ENCODE measurements at regions not wholly inside any gene's neighbourhood (a gene's known extent, or its start where the extent isn't known, plus 50 kb on each side); places are given as distances from the start of the nearest gene placed in this dataset.

GRCh38 chrX:15918003-15918402, 63.4 kb upstream of the AP1S2 start:
- no peaks in the 10 kb centered on the region for H3K36me3 ChIP-seq (ENCODE audit: insufficient read depth, low read length)
- H3K4me3 ChIP-seq (ENCODE audit: low read depth, low read length, poor library complexity, severe bottlenecking): no peak overlapping the region
- no peaks in the 10 kb centered on the region for H3K27me3 ChIP-seq (ENCODE audit: insufficient read depth, low read length)
- no peaks in the 10 kb centered on the region for H3K9me2 ChIP-seq (ENCODE audit: low read depth, low read length)
- H3K9me3 ChIP-seq (ENCODE audit: low read length): no peaks in the 10 kb centered on the region
- no peak overlapping the region for H3K27ac ChIP-seq (ENCODE audit: low read depth, low read length, poor library complexity, severe bottlenecking)
- TF ChIP-seq CTCF (IDR thresholded peaks at IDR 0.05; ENCODE audit: low read length) (no peak), EZH2 (IDR thresholded peaks at IDR 0.05; ENCODE audit: borderline replicate concordance, low read length) (no peak)
- H3K4me1 ChIP-seq (ENCODE audit: insufficient read depth, low read length, severe bottlenecking): no peaks in the 10 kb centered on the region
- H3K9ac ChIP-seq (ENCODE audit: low read length): no peak overlapping the region
- H4K20me1 ChIP-seq (ENCODE audit: insufficient read depth, low read length): no peaks in the 10 kb centered on the region
- H3F3A ChIP-seq (ENCODE audit: insufficient read depth, low read length): no peaks in the 10 kb centered on the region
- H3K79me2 ChIP-seq (ENCODE audit: insufficient read depth, low read length): no peaks in the 10 kb centered on the region
- no peak overlapping the region for H3K4me2 ChIP-seq (ENCODE audit: low read length)
- H2AFZ ChIP-seq (ENCODE audit: low read length): no peak overlapping the region

GRCh38 chrX:15916704-15917084, 62.1 kb upstream of the AP1S2 start:
- TF ChIP-seq EZH2 (IDR thresholded peaks at IDR 0.05; ENCODE audit: borderline replicate concordance, low read length): no peak
- no peak for TF ChIP-seq CTCF (IDR thresholded peaks at IDR 0.05; ENCODE audit: low read length)
- H3K4me2 ChIP-seq (ENCODE audit: low read length): no peak overlapping the region
- H3K27ac ChIP-seq (ENCODE audit: low read depth, low read length, poor library complexity, severe bottlenecking): no peak overlapping the region
- H3F3A ChIP-seq (ENCODE audit: insufficient read depth, low read length): no peaks in the 10 kb centered on the region
- H3K4me1 ChIP-seq (ENCODE audit: insufficient read depth, low read length, severe bottlenecking): no peaks in the 10 kb centered on the region
- H3K4me3 ChIP-seq (ENCODE audit: low read depth, low read length, poor library complexity, severe bottlenecking): no peak overlapping the region
- H3K27me3 ChIP-seq (ENCODE audit: insufficient read depth, low read length): no peaks in the 10 kb centered on the region
- no peaks in the 10 kb centered on the region for H3K9me3 ChIP-seq (ENCODE audit: low read length)
- no peaks in the 10 kb centered on the region for H3K9me2 ChIP-seq (ENCODE audit: low read depth, low read length)
- H3K79me2 ChIP-seq (ENCODE audit: insufficient read depth, low read length): no peaks in the 10 kb centered on the region
- H3K36me3 ChIP-seq (ENCODE audit: insufficient read depth, low read length): no peaks in the 10 kb centered on the region
- no peak overlapping the region for H2AFZ ChIP-seq (ENCODE audit: low read length)
- no peak overlapping the region for H3K9ac ChIP-seq (ENCODE audit: low read length)
- H4K20me1 ChIP-seq (ENCODE audit: insufficient read depth, low read length): no peaks in the 10 kb centered on the region

- Histone ChIP-seq H3K4me2 (ENCODE audit: low read length) (no peak overlapping the region), H2AFZ (ENCODE audit: low read length) (no peak overlapping the region), H3K9me3 (ENCODE audit: low read length) (no peaks in the 10 kb centered on the region), H3K36me3 (ENCODE audit: insufficient read depth, low read length) (no peaks in the 10 kb centered on the region), H3K27ac (ENCODE audit: low read depth, low read length, poor library complexity, severe bottlenecking) (no peak overlapping the region), H3K79me2 (ENCODE audit: insufficient read depth, low read length) (no peaks in the 10 kb centered on the region), H3F3A (ENCODE audit: insufficient read depth, low read length) (no peaks in the 10 kb centered on the region), H3K27me3 (ENCODE audit: insufficient read depth, low read length) (no peaks in the 10 kb centered on the region), H3K4me1 (ENCODE audit: insufficient read depth, low read length, severe bottlenecking) (no peaks in the 10 kb centered on the region), H3K9ac (ENCODE audit: low read length) (no peak overlapping the region), H3K9me2 (ENCODE audit: low read depth, low read length) (no peaks in the 10 kb centered on the region), H3K4me3 (ENCODE audit: low read depth, low read length, poor library complexity, severe bottlenecking) (no peak overlapping the region), H4K20me1 (ENCODE audit: insufficient read depth, low read length) (no peaks in the 10 kb centered on the region)
- TF ChIP-seq CTCF (IDR thresholded peaks at IDR 0.05; ENCODE audit: low read length) (no peak), EZH2 (IDR thresholded peaks at IDR 0.05; ENCODE audit: borderline replicate concordance, low read length) (no peak)
Observed at GRCh38 chrX:15915959-15916703, 61.5 kb upstream of the AP1S2 start.
